SK-N-SH treated with all-trans-retinoic acid at 6 μM for 48 hours (cell line): ENCODE measurements at regions not wholly inside any gene's neighbourhood (a gene's known extent, or its start where the extent isn't known, plus 50 kb on each side); places are given as distances from the start of the nearest gene placed in this dataset.

Experiments used
- ARNTL ChIP-seq: fragments of 450-650 bp; formaldehyde crosslinking; IDR thresholded peaks from 2 replicates; pipeline ENCODE4 v1.5.0; 2020; ENCODE audit warnings: low read depth, mild to moderate bottlenecking, moderate library complexity, borderline replicate concordance
- CSRNP3 ChIP-seq: fragments of 250-450 bp; sonication (Bioruptor Pico); IDR thresholded peaks from 2 replicates; pipeline ENCODE4 v1.5.1; 2021; ENCODE audit warnings: mild to moderate bottlenecking, moderate library complexity
- ISL1 ChIP-seq: fragments of 250-450 bp; sonication (Bioruptor Pico); IDR thresholded peaks from 2 replicates; pipeline ENCODE4 v2.1.2; 2022; ENCODE audit warnings: mild to moderate bottlenecking, moderate library complexity
- PATZ1 ChIP-seq: fragments of 250-450 bp; sonication (Bioruptor Pico); IDR thresholded peaks from 2 replicates; pipeline ENCODE4 v1.8.0; 2020; ENCODE audit warnings: mild to moderate bottlenecking, moderate library complexity, borderline replicate concordance
- POU6F1 ChIP-seq: fragments of 250-450 bp; sonication (Bioruptor Pico); IDR thresholded peaks from 2 replicates; pipeline ENCODE4 v1.8.0; 2021; ENCODE audit warnings: low read depth, mild to moderate bottlenecking, moderate library complexity, borderline replicate concordance
- RARB ChIP-seq: fragments of 250-450 bp; sonication (Bioruptor Pico); IDR thresholded peaks from 2 replicates; pipeline ENCODE4 v1.8.0; 2021; ENCODE audit warnings: mild to moderate bottlenecking, moderate library complexity
- SNAI2 ChIP-seq: fragments of 250-450 bp; sonication (Bioruptor Pico); IDR thresholded peaks from 2 replicates; pipeline ENCODE4 v1.5.0; 2020; ENCODE audit warnings: mild to moderate bottlenecking, moderate library complexity
- ZFP3 ChIP-seq: fragments of 250-450 bp; sonication (Bioruptor Pico); IDR thresholded peaks from 2 replicates; pipeline ENCODE4 v1.5.0; 2020; ENCODE audit warnings: mild to moderate bottlenecking, moderate library complexity
- ZFP30 ChIP-seq: fragments of 450-650 bp; formaldehyde crosslinking; IDR thresholded peaks from 2 replicates; pipeline ENCODE4 v1.5.0; 2022; ENCODE audit warnings: mild to moderate bottlenecking, moderate library complexity
- ZNF565 ChIP-seq: fragments of 450-650 bp; formaldehyde crosslinking; conservative IDR thresholded peaks from 2 replicates; pipeline ENCODE4 v1.5.0; 2020; ENCODE audit warnings: low read depth, mild to moderate bottlenecking, moderate library complexity

- no peak for TF ChIP-seq ISL1 (CRISPR knock-in tag)
- TF ChIP-seq ZFP3 = no peak
- no peak for TF ChIP-seq ZNF565 (CRISPR knock-in tag)
- TF ChIP-seq ZFP30 (CRISPR knock-in tag) = no peak
- TF ChIP-seq CSRNP3 = no peak
- TF ChIP-seq POU6F1 (CRISPR knock-in tag) = no peak
- TF ChIP-seq PATZ1 = no peak
- TF ChIP-seq RARB (CRISPR knock-in tag) = no peak
- TF ChIP-seq SNAI2 = no peak
- TF ChIP-seq ARNTL (CRISPR knock-in tag) = no peak
Observed at GRCh38 chr2:221166292-221166691, 405.8 kb downstream of the EPHA4 start.
